Loucy (cell line): ENCODE measurements at regions not wholly inside any gene's neighbourhood (a gene's known extent, or its start where the extent isn't known, plus 50 kb on each side); places are given as distances from the start of the nearest gene placed in this dataset.

Experiments
- H2AFZ ChIP-seq: fragments of 200-600 bp; sonication (generic); 2 replicates; pipeline ENCODE4 v1.6.0; 2016; ENCODE audit warnings: antibody characterized with exemption, mild to moderate bottlenecking, low read length, moderate library complexity
- H3F3A ChIP-seq: fragments of 200-600 bp; 2 replicates; pipeline ENCODE4 v1.6.0; 2016; ENCODE audit warnings: antibody characterized with exemption, low read depth, mild to moderate bottlenecking
- H3K27me3 ChIP-seq: fragments of 200-600 bp; sonication (generic); 2 replicates; pipeline ENCODE4 v1.6.1; 2014; ENCODE audit warnings: low read length, mild to moderate bottlenecking; ENCODE audit not compliant: insufficient read depth, poor library complexity, severe bottlenecking
- H3K36me3 ChIP-seq: fragments of 200-600 bp; sonication (generic); 2 replicates; pipeline ENCODE4 v1.6.1; 2016; ENCODE audit warnings: low read length; ENCODE audit not compliant: insufficient read depth
- H3K4me1 ChIP-seq: fragments of 200-600 bp; sonication (generic); 2 replicates; pipeline ENCODE4 v1.5.1; 2014; ENCODE audit warnings: low read length, mild to moderate bottlenecking; ENCODE audit not compliant: insufficient read depth, poor library complexity, severe bottlenecking
- H3K4me2 ChIP-seq: fragments of 200-600 bp; sonication (generic); 2 replicates; pipeline ENCODE4 v1.6.0; 2014; ENCODE audit warnings: antibody characterized with exemption, low read length, low read depth, mild to moderate bottlenecking; ENCODE audit not compliant: poor library complexity, severe bottlenecking
- H3K4me3 ChIP-seq: fragments of 200-600 bp; sonication (generic); 2 replicates; pipeline ENCODE4 v1.5.1; 2014; ENCODE audit warnings: low read length, mild to moderate bottlenecking, mixed read lengths; ENCODE audit not compliant: poor library complexity, severe bottlenecking
- H3K79me2 ChIP-seq: fragments of 200-600 bp; sonication (generic); 2 replicates; pipeline ENCODE4 v1.6.1; 2014; ENCODE audit warnings: low read length; ENCODE audit not compliant: insufficient read depth
- H3K9ac ChIP-seq: fragments of 200-600 bp; sonication (generic); 2 replicates; pipeline ENCODE4 v1.6.0; 2014; ENCODE audit warnings: mild to moderate bottlenecking, low read depth, low read length, moderate library complexity; ENCODE audit not compliant: poor library complexity, severe bottlenecking
- H3K9me2 ChIP-seq: fragments of 200-600 bp; sonication (generic); replicated peaks from 2 replicates; pipeline ENCODE4 v1.6.1; 2016; ENCODE audit warnings: low read depth, low read length, mixed read lengths
- H3K9me3 ChIP-seq: fragments of 200-600 bp; sonication (generic); 2 replicates; pipeline ENCODE4 v1.6.1; 2014; ENCODE audit warnings: mild to moderate bottlenecking, antibody characterized with exemption, low read length, low read depth; ENCODE audit not compliant: insufficient read depth
- H4K20me1 ChIP-seq: fragments of 200-600 bp; sonication (generic); 2 replicates; pipeline ENCODE4 v1.6.0; 2014; ENCODE audit warnings: antibody characterized with exemption, low read length, mild to moderate bottlenecking; ENCODE audit not compliant: insufficient read depth, poor library complexity, severe bottlenecking
- EZH2phosphoT487 ChIP-seq: fragments of 200-600 bp; IDR thresholded peaks from 2 replicates; pipeline ENCODE4 v1.6.1; 2018; ENCODE audit warnings: antibody characterized with exemption, mild to moderate bottlenecking, moderate library complexity, borderline replicate concordance
- TF ChIP-seq, protein P1 (sequence below): fragments of 200-600 bp; sonication (generic); conservative IDR thresholded peaks from 2 replicates; pipeline ENCODE4 v1.5.1; 2014; ENCODE audit warnings: mild to moderate bottlenecking, antibody characterized with exemption, low read length

DNA sequence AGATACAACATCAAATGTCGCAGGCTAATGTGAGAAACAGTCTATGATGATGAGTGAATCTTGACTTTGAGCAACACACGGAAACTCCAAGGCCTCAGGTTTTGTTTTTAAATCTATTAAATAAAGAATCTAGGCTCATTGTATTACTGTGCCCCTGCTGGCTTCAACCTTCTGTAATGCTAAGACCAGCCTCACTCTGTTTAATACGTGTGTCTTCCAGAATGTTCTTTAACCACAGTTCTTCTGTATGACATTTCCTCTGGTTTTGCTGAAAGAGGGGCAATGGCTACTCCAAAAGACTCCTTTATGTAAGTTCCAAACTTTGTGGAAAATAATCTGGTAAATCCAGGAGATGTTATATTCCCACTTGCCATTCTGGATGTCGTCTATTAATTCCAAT lies 101.1 kb upstream of the TIAM1 start:
- H3K27me3 ChIP-seq, result no peaks in the 10 kb centered on the region
- no peaks in the 10 kb centered on the region for H3K9me2 ChIP-seq
- no peak overlapping the region for H2AFZ ChIP-seq
- H3F3A ChIP-seq, result no peaks in the 10 kb centered on the region
- H3K9me3 ChIP-seq, result peaks cover 9% of the 10 kb centered on the region; the same call in 1 of the 2 replicates
- H3K4me1 ChIP-seq, result peaks cover 44% of the 10 kb centered on the region
- peaks cover 47% of the 10 kb centered on the region for H3K79me2 ChIP-seq
- H3K4me2 ChIP-seq, result peak overlapping the region; percentile 1
- no peaks in the 10 kb centered on the region for H4K20me1 ChIP-seq
- TF ChIP-seq, protein P1, sequence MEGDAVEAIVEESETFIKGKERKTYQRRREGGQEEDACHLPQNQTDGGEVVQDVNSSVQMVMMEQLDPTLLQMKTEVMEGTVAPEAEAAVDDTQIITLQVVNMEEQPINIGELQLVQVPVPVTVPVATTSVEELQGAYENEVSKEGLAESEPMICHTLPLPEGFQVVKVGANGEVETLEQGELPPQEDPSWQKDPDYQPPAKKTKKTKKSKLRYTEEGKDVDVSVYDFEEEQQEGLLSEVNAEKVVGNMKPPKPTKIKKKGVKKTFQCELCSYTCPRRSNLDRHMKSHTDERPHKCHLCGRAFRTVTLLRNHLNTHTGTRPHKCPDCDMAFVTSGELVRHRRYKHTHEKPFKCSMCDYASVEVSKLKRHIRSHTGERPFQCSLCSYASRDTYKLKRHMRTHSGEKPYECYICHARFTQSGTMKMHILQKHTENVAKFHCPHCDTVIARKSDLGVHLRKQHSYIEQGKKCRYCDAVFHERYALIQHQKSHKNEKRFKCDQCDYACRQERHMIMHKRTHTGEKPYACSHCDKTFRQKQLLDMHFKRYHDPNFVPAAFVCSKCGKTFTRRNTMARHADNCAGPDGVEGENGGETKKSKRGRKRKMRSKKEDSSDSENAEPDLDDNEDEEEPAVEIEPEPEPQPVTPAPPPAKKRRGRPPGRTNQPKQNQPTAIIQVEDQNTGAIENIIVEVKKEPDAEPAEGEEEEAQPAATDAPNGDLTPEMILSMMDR, result no peak
- no peak for TF ChIP-seq EZH2phosphoT487
- no peak overlapping the region for H3K4me3 ChIP-seq
- H3K9ac ChIP-seq, result no peak overlapping the region
- H3K36me3 ChIP-seq, result peaks cover 10% of the 10 kb centered on the region

DNA sequence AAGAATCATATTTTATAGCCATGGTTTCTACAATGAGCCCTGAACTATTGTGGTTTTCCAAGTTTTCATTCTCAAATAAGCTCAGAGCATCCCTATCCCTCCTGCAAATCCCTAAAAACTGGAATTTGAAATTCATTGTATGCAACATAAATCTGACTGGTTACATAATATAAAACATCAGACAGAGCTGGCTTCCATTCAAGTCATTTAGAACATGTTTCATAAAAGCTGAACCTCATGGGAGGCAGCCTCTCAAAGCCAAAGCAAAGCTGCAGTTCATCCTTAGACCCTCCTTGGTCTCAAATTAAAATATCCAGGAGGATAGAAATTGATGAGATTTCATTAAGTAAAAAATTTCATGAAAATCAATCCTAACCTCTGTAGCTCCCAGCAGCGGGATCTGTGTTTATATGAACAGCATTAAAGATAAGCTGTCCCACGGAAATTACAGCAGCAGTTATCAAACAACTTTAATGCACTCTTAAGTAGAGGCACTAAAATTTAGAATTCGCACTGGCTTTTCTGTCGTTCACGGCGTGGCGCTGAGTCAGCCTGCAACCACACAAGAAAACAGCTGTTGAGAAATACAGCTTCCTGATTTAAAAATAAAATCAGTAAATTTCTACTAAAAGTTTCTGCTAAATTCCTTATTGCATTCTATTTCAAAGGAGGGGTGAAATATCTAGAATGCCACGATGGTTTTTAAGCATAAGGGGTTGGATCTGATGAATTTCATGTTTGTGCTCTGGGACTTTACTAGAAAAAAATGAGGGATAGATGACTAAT lies 99.9 kb upstream of the TIAM1 start:
- Histone ChIP-seq H2AFZ (no peak overlapping the region), H3K27me3 (no peaks in the 10 kb centered on the region), H3K9me2 (no peaks in the 10 kb centered on the region), H3K9ac (no peak overlapping the region), H3K4me1 (peaks cover 44% of the 10 kb centered on the region), H3K36me3 (peaks cover 10% of the 10 kb centered on the region), H3K9me3 (peaks cover 9% of the 10 kb centered on the region; the same call in 1 of the 2 replicates), H3K4me2 (no peak overlapping the region), H3K4me3 (no peak overlapping the region), H4K20me1 (no peaks in the 10 kb centered on the region), H3F3A (no peaks in the 10 kb centered on the region), H3K79me2 (peaks cover 41% of the 10 kb centered on the region)
- no peak for TF ChIP-seq EZH2phosphoT487
- TF ChIP-seq, protein P1, result no peak

DNA sequence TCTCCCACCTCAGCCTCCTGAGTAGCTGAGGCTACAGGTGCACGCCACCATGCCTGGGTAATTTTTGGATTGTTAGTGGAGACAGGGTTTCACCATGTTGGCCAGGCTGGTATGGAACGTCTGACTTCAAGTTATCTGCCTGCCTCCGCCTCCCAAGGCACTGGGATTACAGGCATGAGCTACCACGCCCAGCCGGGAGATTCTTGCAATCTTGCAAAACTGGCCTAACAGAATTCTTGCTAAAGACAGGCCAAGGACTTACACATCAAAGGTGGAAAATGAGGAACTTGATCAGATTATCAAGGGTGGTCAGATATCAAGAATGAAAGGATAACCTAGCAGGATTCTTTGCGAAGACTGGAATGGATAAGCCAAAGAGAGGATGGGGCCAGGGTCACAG lies 98.3 kb upstream of the TIAM1 start:
- H3F3A ChIP-seq, result no peaks in the 10 kb centered on the region
- no peak overlapping the region for H3K4me2 ChIP-seq
- H3K4me1 ChIP-seq, result peaks cover 36% of the 10 kb centered on the region
- H3K9me2 ChIP-seq, result no peaks in the 10 kb centered on the region
- no peak for TF ChIP-seq EZH2phosphoT487
- TF ChIP-seq, protein P1, result no peak
- no peak overlapping the region for H3K9ac ChIP-seq
- H4K20me1 ChIP-seq, result no peaks in the 10 kb centered on the region
- no peaks in the 10 kb centered on the region for H3K27me3 ChIP-seq
- H2AFZ ChIP-seq, result no peak overlapping the region
- no peak overlapping the region for H3K4me3 ChIP-seq
- H3K9me3 ChIP-seq, result peaks cover 9% of the 10 kb centered on the region; the same call in 1 of the 2 replicates
- H3K36me3 ChIP-seq, result peaks cover 10% of the 10 kb centered on the region
- peaks cover 37% of the 10 kb centered on the region for H3K79me2 ChIP-seq
